ENCODE measurements at regions not wholly inside any gene's neighbourhood (a gene's known extent, or its start where the extent isn't known, plus 50 kb on each side); places are given as distances from the start of the nearest gene placed in this dataset.

GRCh38 chr10:125534515-125534914 is 148.4 kb downstream of the TEX36 start (continued):
- no peak for TF ChIP-seq ZNF687 (IDR thresholded peaks at IDR 0.05)
- TF ChIP-seq E2F8 (IDR thresholded peaks at IDR 0.05; ENCODE audit: low read depth, partially characterized antibody) = no peak
- no peak for TF ChIP-seq POLR2AphosphoS2 (IDR thresholded peaks at IDR 0.05; ENCODE audit: low read depth, low read length)

- DNase-seq (ENCODE audit: low read depth, low spot score) (no peak), ATAC-seq (no peak), FAIRE-seq (no peak)
- no peak overlapping the region for H3K9ac ChIP-seq (ENCODE audit: control insufficient read depth, insufficient read depth, low read length)
- no TSS peak for BruUV-seq (replicated peaks)
- H3K9me3 ChIP-seq (replicated peaks; ENCODE audit: control insufficient read depth, insufficient read depth, low read length) = no peaks in the 10 kb centered on the region
- ChIA-PET SMC1A (ENCODE audit: uncharacterized antibody, unreplicated experiment) (no interaction called here), RAD21 (ENCODE audit: unreplicated experiment) (no interaction called here), POLR2A (no interaction called here), CTCF (no interaction called here)
- H2AFZ ChIP-seq (ENCODE audit: control insufficient read depth, low read depth, low read length) = no peak overlapping the region
- H3K4me1 ChIP-seq (ENCODE audit: control insufficient read depth, insufficient read depth, low read length) = no peaks in the 10 kb centered on the region
- in situ Hi-C loops (cut with MboI) (no loop called here), intact Hi-C loops (cut with micrococcal nuclease; ENCODE audit: unreplicated experiment) (no loop called here)
- no peaks in the 10 kb centered on the region for H3K79me2 ChIP-seq (ENCODE audit: control insufficient read depth, insufficient read depth, low read length)
- no peak overlapping the region for H3K4me3 ChIP-seq
- no peaks in the 10 kb centered on the region for H4K20me1 ChIP-seq (ENCODE audit: control insufficient read depth, insufficient read depth)
- no peaks in the 10 kb centered on the region; a peak in 2 of 4 replicates for H3K27me3 ChIP-seq (replicated peaks in 1 of 2; ENCODE audit: control insufficient read depth in 2 of 2, insufficient read depth in 2 of 2, low read length in 1 of 2)
- 23% methylated on average over 8 of the region's 8 CpGs for WGBS (ENCODE audit: insufficient coverage, insufficient replicate concordance, low lambda C conversion rate, missing lambda C conversion rate)
- no peak overlapping the region for H3K27ac ChIP-seq (ENCODE audit: control insufficient read depth, insufficient read depth)
- H3K4me2 ChIP-seq (ENCODE audit: control insufficient read depth, insufficient read depth) = no peak overlapping the region
- H3K36me3 ChIP-seq (ENCODE audit: control insufficient read depth in 2 of 2, insufficient read depth in 2 of 2, low read length in 1 of 2) = no peaks in the 10 kb centered on the region
- TF ChIP-seq ATF7 (IDR thresholded peaks at IDR 0.05; ENCODE audit: low read depth) = no peak
- no peak for TF ChIP-seq USF1 (IDR thresholded peaks at IDR 0.05; ENCODE audit: borderline replicate concordance, extremely low read length, insufficient read depth, low read depth, low read length)
- no peak for TF ChIP-seq PAX8 (IDR thresholded peaks at IDR 0.05)
- TF ChIP-seq HDGF (IDR thresholded peaks at IDR 0.05) = no peak
- no peak for TF ChIP-seq SIN3A (IDR thresholded peaks at IDR 0.05; ENCODE audit: low read depth, low read length)
- no peak for TF ChIP-seq ZNF217 (IDR thresholded peaks at IDR 0.05)
- TF ChIP-seq PKNOX1 (IDR thresholded peaks at IDR 0.05) = no peak
- no peak for TF ChIP-seq NKRF (conservative IDR thresholded peaks at IDR 0.05)
Observed at GRCh38 chr10:125533866-125534265, 149.1 kb downstream of the TEX36 start.
